Endothelial cell of umbilical vein (primary cell): ENCODE measurements at regions not wholly inside any gene's neighbourhood (a gene's known extent, or its start where the extent isn't known, plus 50 kb on each side); places are given as distances from the start of the nearest gene placed in this dataset.

Experiments
- BruUV-seq: library from RNA; stranded (reverse); fragments of 400-500 nt; replicated peaks from 2 replicates; lab custom pipeline; 2021; lab: Mats Ljungman, UMichigan
- CTCF ChIA-PET: fragments of 300-600, 350-600 bp; sonication (Branson Sonifier 250); formaldehyde crosslinking; loops from one replicate; lab custom pipeline; 2021; ENCODE audit warnings: antibody characterized with exemption, inconsistent platforms; lab: Charles Lee
- POLR2A ChIA-PET: fragments of 300-600, 350-600 bp; sonication (Branson Sonifier 250); formaldehyde crosslinking; loops from one replicate; lab custom pipeline; 2021; ENCODE audit warnings: antibody characterized with exemption, inconsistent platforms; lab: Charles Lee
- DNase-seq: peaks from one replicate; pipeline ENCODE4 v3.0.0-alpha.2; 2011; ENCODE audit warnings: low read depth, low spot score
- FAIRE-seq: peaks from 2 replicates; lab custom pipeline; 2011; peaks lifted over from hg19 to GRCh38; lab: Jason Lieb, UNC
- H2AFZ ChIP-seq: 2 replicates; pipeline ENCODE4 v1.6.0; 2012; ENCODE audit warnings: low read depth, low read length, control low read depth, inconsistent platforms
- H3K27ac ChIP-seq: 2 replicates; pipeline ENCODE4 v1.5.1; 2011; ENCODE audit warnings: low read depth, mild to moderate bottlenecking, control low read depth, low read length, moderate library complexity; ENCODE audit not compliant: insufficient read depth
- H3K27me3 ChIP-seq, 2 experiments: 2 replicates each; pipeline versions ENCODE4 v1.6.0 to v1.6.1; 2011; ENCODE audit warnings: low read length in 2 of 2, mixed read lengths in 1 of 2; ENCODE audit not compliant: control insufficient read depth in 2 of 2, insufficient read depth in 2 of 2
- H3K36me3 ChIP-seq, 2 experiments: 2 replicates in 1 of 2; 3 replicates in 1 of 2; pipeline ENCODE4 v1.5.1; 2011; ENCODE audit warnings: low read length in 2 of 2, mild to moderate bottlenecking in 1 of 2, moderate library complexity in 1 of 2; ENCODE audit not compliant: control insufficient read depth in 2 of 2, insufficient read depth in 2 of 2; ENCODE audit errors: extremely low read depth in 1 of 2
- H3K4me1 ChIP-seq: 3 replicates; pipeline ENCODE4 v1.5.1; 2011; ENCODE audit warnings: mild to moderate bottlenecking, low read length; ENCODE audit not compliant: control insufficient read depth, insufficient read depth; ENCODE audit errors: extremely low read depth
- H3K4me2 ChIP-seq: 2 replicates; pipeline ENCODE4 v1.6.1; 2011; ENCODE audit warnings: low read length, control low read depth, mixed read lengths; ENCODE audit not compliant: insufficient read depth
- H3K4me3 ChIP-seq, 3 experiments: fragments of 200-600 bp in 1 of 3; sonication (generic), shearing (Covaris generic) in 1 of 3; replicated peaks in 1 of 3; 2 replicates each; pipeline ENCODE4 v1.5.1; 2011 to 2016; ENCODE audit warnings: control low read depth in 3 of 3, low read length in 3 of 3, mild to moderate bottlenecking in 2 of 3, inconsistent platforms in 1 of 3, low read depth in 1 of 3, moderate library complexity in 1 of 3; ENCODE audit not compliant: insufficient read depth in 1 of 3
- H3K79me2 ChIP-seq: 2 replicates; pipeline ENCODE4 v1.6.0; 2012; ENCODE audit warnings: low read length, inconsistent platforms; ENCODE audit not compliant: control insufficient read depth, insufficient read depth
- H3K9ac ChIP-seq: replicated peaks from 2 replicates; pipeline ENCODE3; 2011; ENCODE audit warnings: low read length, control low read depth; ENCODE audit not compliant: insufficient read depth; ENCODE audit errors: extremely low read depth
- H3K9me1 ChIP-seq: replicated peaks from 3 replicates; pipeline ENCODE4 v1.6.0; 2011; ENCODE audit warnings: mild to moderate bottlenecking, low read length; ENCODE audit not compliant: control insufficient read depth, insufficient read depth; ENCODE audit errors: extremely low read depth
- H3K9me3 ChIP-seq: replicated peaks from 2 replicates; pipeline ENCODE4 v1.5.1; 2012; ENCODE audit warnings: low read length, inconsistent platforms; ENCODE audit not compliant: control insufficient read depth, insufficient read depth
- H4K20me1 ChIP-seq: replicated peaks from 2 replicates; pipeline ENCODE3; 2011; ENCODE audit warnings: mild to moderate bottlenecking, low read length; ENCODE audit not compliant: control insufficient read depth, insufficient read depth; ENCODE audit errors: extremely low read depth
- CTCF ChIP-seq, 2 donors: IDR thresholded peaks; 1 replicate in 1 of 2; 2 replicates in 1 of 2; pipeline ENCODE4 v1.5.1; 2011; ENCODE audit warnings: low read length in 2 of 2, mild to moderate bottlenecking in 2 of 2, moderate library complexity in 2 of 2, control low read depth in 1 of 2, inconsistent platforms in 1 of 2, low read depth in 1 of 2; ENCODE audit not compliant: insufficient read depth in 1 of 2; ENCODE audit errors: extremely low read depth in 1 of 2
- EZH2 ChIP-seq: IDR thresholded peaks from 2 replicates; pipeline ENCODE4 v1.6.1; 2012; ENCODE audit warnings: borderline replicate concordance, low read depth, mild to moderate bottlenecking, moderate library complexity, low read length, inconsistent platforms; ENCODE audit not compliant: severe bottlenecking
- FOS ChIP-seq: IDR thresholded peaks from 2 replicates; pipeline ENCODE4 v1.6.1; 2011; ENCODE audit warnings: mild to moderate bottlenecking, low read length, moderate library complexity, borderline replicate concordance; ENCODE audit not compliant: insufficient read depth
- GATA2 ChIP-seq: IDR thresholded peaks from 2 replicates; pipeline ENCODE4 v1.7.0; 2011; ENCODE audit warnings: low read depth, mild to moderate bottlenecking, moderate library complexity, mixed read lengths, low read length; ENCODE audit not compliant: insufficient read length, insufficient read depth
- JUN ChIP-seq: IDR thresholded peaks from 2 replicates; pipeline ENCODE4 v1.6.1; 2011; ENCODE audit warnings: borderline replicate concordance, low read depth; ENCODE audit not compliant: insufficient read length, insufficient read depth
- MAX ChIP-seq: IDR thresholded peaks from 2 replicates; pipeline ENCODE4 v1.6.1; 2011; ENCODE audit not compliant: insufficient read depth, insufficient read length
- MYC ChIP-seq: IDR thresholded peaks from one replicate; pipeline ENCODE4 v1.6.1; 2011; ENCODE audit warnings: mild to moderate bottlenecking, low read depth, low read length
- POLR2A ChIP-seq: IDR thresholded peaks from 2 replicates; pipeline ENCODE4 v1.6.1; 2012; ENCODE audit warnings: low read depth, mild to moderate bottlenecking, control low read depth, low read length
- POLR2AphosphoS5 ChIP-seq: IDR thresholded peaks from 2 replicates; pipeline ENCODE4 v1.6.1; 2012; ENCODE audit warnings: low read depth, mild to moderate bottlenecking, control low read depth, low read length, moderate library complexity; ENCODE audit not compliant: insufficient read depth
- dilution Hi-C: fragments of 300-500 bp; cut with MboI; formaldehyde crosslinking; loops from one replicate; pipeline ENCODE4 v1.15.0; 2019; ENCODE audit warnings: low sequenced_read_pairs; ENCODE audit not compliant: extremely low pct_ligation_motif_present
- intact Hi-C: fragments of 100-400 bp; cut with micrococcal nuclease; formaldehyde crosslinking; loops from one replicate; pipeline ENCODE4 v1.10.0; 2022

- Histone ChIP-seq H3K9me3 (no peaks in the 10 kb centered on the region), H4K20me1 (no peaks in the 10 kb centered on the region), H3K4me3 (no peak overlapping the region), H3K36me3 (no peaks in the 10 kb centered on the region), H3K4me2 (no peak overlapping the region), H3K79me2 (no peaks in the 10 kb centered on the region), H3K9me1 (no peaks in the 10 kb centered on the region), H3K27ac (no peak overlapping the region), H3K9ac (no peak overlapping the region), H3K4me1 (no peaks in the 10 kb centered on the region), H3K27me3 (no peaks in the 10 kb centered on the region), H2AFZ (no peak overlapping the region)
- no peak for TF ChIP-seq FOS
- TF ChIP-seq POLR2A, result no peak
- no peak for TF ChIP-seq GATA2
- no peak for TF ChIP-seq EZH2
- no peak for TF ChIP-seq MYC
- no peak for TF ChIP-seq JUN
- no peak for TF ChIP-seq CTCF (IDR thresholded peaks at IDR 0.05; ENCODE audit: extremely low read depth in 1 of 2, insufficient read depth in 1 of 2, low read depth in 1 of 2, low read length in 2 of 2)
- TF ChIP-seq MAX, result no peak
- no peak for TF ChIP-seq POLR2AphosphoS5
- CTCF ChIA-PET, result no interaction called here
- POLR2A ChIA-PET, result no interaction called here
- DNase-seq, result no peak
- intact Hi-C loops, result no loop called here
- dilution Hi-C loops, result no loop called here
- no TSS peak for BruUV-seq
- FAIRE-seq, result no peak
Measured at GRCh38 chr5:82911910-82912309, 165.3 kb downstream of the TMEM167A start.
